Liver (tissue), 8 donors: ENCODE measurements at regions not wholly inside any gene's neighbourhood (a gene's known extent, or its start where the extent isn't known, plus 50 kb on each side); places are given as distances from the start of the nearest gene placed in this dataset.

Experiments used
- DNase-seq: peaks from one replicate; pipeline ENCODE4 v3.0.0-alpha.2; 2017; ENCODE audit warnings: low spot score
- H3K27ac ChIP-seq, 2 donors: one replicate each; pipeline ENCODE4 v1.7.0; 2013; ENCODE audit warnings: inconsistent platforms in 2 of 2, low read length in 2 of 2, control low read depth in 1 of 2, low read depth in 1 of 2, mild to moderate bottlenecking in 1 of 2
- H3K27me3 ChIP-seq, 4 donors: one replicate each; pipeline versions ENCODE4 v1.6.1 to v1.7.0; 2013; ENCODE audit warnings: low read length in 3 of 4, inconsistent platforms in 1 of 4, mild to moderate bottlenecking in 1 of 4, moderate library complexity in 1 of 4; ENCODE audit not compliant: control insufficient read depth in 4 of 4, insufficient read depth in 4 of 4
- H3K36me3 ChIP-seq, 4 donors: one replicate each; pipeline versions ENCODE4 v1.6.1 to v1.7.0; 2013; ENCODE audit warnings: low read length in 3 of 4, mild to moderate bottlenecking in 3 of 4, low read depth in 1 of 4, moderate library complexity in 1 of 4; ENCODE audit not compliant: control insufficient read depth in 4 of 4, insufficient read depth in 3 of 4
- H3K4me1 ChIP-seq, 4 donors: one replicate each; pipeline versions ENCODE4 v1.6.1 to v1.7.0; 2013; ENCODE audit warnings: low read length in 3 of 4, mild to moderate bottlenecking in 3 of 4, moderate library complexity in 1 of 4; ENCODE audit not compliant: control insufficient read depth in 4 of 4, insufficient read depth in 4 of 4
- H3K4me3 ChIP-seq, 3 donors: one replicate each; pipeline versions ENCODE4 v1.6.1 to v1.7.0; 2013; ENCODE audit warnings: low read length in 3 of 3, control low read depth in 1 of 3, low read depth in 1 of 3, mild to moderate bottlenecking in 1 of 3
- H3K9ac ChIP-seq, 2 donors: one replicate each; pipeline ENCODE4 v1.7.0; 2013; ENCODE audit warnings: low read length in 2 of 2, mild to moderate bottlenecking in 2 of 2, moderate library complexity in 2 of 2, control low read depth in 1 of 2, low read depth in 1 of 2
- H3K9me3 ChIP-seq, 4 donors: one replicate each; pipeline versions ENCODE4 v1.6.1 to v1.7.0; 2013; ENCODE audit warnings: low read length in 3 of 4; ENCODE audit not compliant: control insufficient read depth in 4 of 4
- ATF3 ChIP-seq: IDR thresholded peaks from 2 replicates; pipeline ENCODE4 v1.6.1; 2016; ENCODE audit warnings: antibody characterized with exemption
- CTCF ChIP-seq: fragments of 150-350 bp; IDR thresholded peaks from 2 replicates; pipeline ENCODE4 v1.5.1; 2017; ENCODE audit warnings: improper control_type of control experiment, low read depth, low read length; ENCODE audit not compliant: missing input control
- EGR1 ChIP-seq, 2 donors: IDR thresholded peaks; 2 replicates each; pipeline ENCODE4 v1.6.1; 2016 to 2018; ENCODE audit warnings: antibody characterized with exemption in 2 of 2, low read depth in 2 of 2
- FOXA1 ChIP-seq: IDR thresholded peaks from 2 replicates; pipeline ENCODE4 v1.6.1; 2016; ENCODE audit warnings: antibody characterized with exemption
- GABPA ChIP-seq, 2 donors: IDR thresholded peaks in 1 of 2; conservative IDR thresholded peaks in 1 of 2; 2 replicates each; pipeline ENCODE4 v1.6.1; 2016; ENCODE audit warnings: antibody characterized with exemption in 2 of 2, mild to moderate bottlenecking in 1 of 2, moderate library complexity in 1 of 2
- HNF4A ChIP-seq, 2 donors: conservative IDR thresholded peaks; 2 replicates each; pipeline ENCODE4 v1.6.1; 2016; ENCODE audit warnings: antibody characterized with exemption in 2 of 2, mild to moderate bottlenecking in 2 of 2
- HNF4G ChIP-seq: IDR thresholded peaks from 2 replicates; pipeline ENCODE4 v1.6.1; 2016; ENCODE audit warnings: antibody characterized with exemption
- JUND ChIP-seq, 2 donors: IDR thresholded peaks; 2 replicates each; pipeline ENCODE4 v1.6.1; 2016; ENCODE audit warnings: antibody characterized with exemption in 2 of 2
- MAX ChIP-seq: IDR thresholded peaks from 2 replicates; pipeline ENCODE4 v1.6.1; 2016; ENCODE audit warnings: antibody characterized with exemption
- NR2F2 ChIP-seq: IDR thresholded peaks from 2 replicates; pipeline ENCODE4 v1.6.1; 2016; ENCODE audit warnings: antibody characterized with exemption
- RAD21 ChIP-seq, 2 donors: IDR thresholded peaks; 2 replicates each; pipeline ENCODE4 v1.6.1; 2016; ENCODE audit warnings: antibody characterized with exemption in 2 of 2, mild to moderate bottlenecking in 2 of 2
- REST ChIP-seq: IDR thresholded peaks from 2 replicates; pipeline ENCODE4 v1.6.1; 2016; ENCODE audit warnings: antibody characterized with exemption, mild to moderate bottlenecking
- RXRA ChIP-seq, 2 donors: IDR thresholded peaks; 2 replicates each; pipeline ENCODE4 v1.6.1; 2017 to 2018; ENCODE audit warnings: antibody characterized with exemption in 2 of 2, mild to moderate bottlenecking in 1 of 2
- SP1 ChIP-seq: IDR thresholded peaks from 2 replicates; pipeline ENCODE4 v1.6.1; 2018; ENCODE audit warnings: antibody characterized with exemption, mild to moderate bottlenecking
- TAF1 ChIP-seq: conservative IDR thresholded peaks from 2 replicates; pipeline ENCODE4 v1.6.1; 2016; ENCODE audit warnings: antibody characterized with exemption, mild to moderate bottlenecking
- WGBS: extraction: QIAGEN DNeasy Blood & Tissue Kit; methylation state at CpG from one replicate; pipeline ENCODE4 v1.1.7; 2013; 5-methylcytosine and 5-hydroxymethylcytosine counted together
- TF ChIP-seq, protein P1 (sequence below): IDR thresholded peaks from 2 replicates; pipeline ENCODE4 v1.6.1; 2016; ENCODE audit warnings: antibody characterized with exemption
- donor health status: healthy.
- donor health status: healthy.
- donor health status: healthy.
- donor health status: healthy.
- donor health status: healthy.

- TF ChIP-seq SP1 (no peak), RXRA (IDR thresholded peaks at IDR 0.05) (no peak), MAX (no peak), TAF1 (no peak), FOXA1 (no peak), CTCF (no peak), ATF3 (no peak), RAD21 (IDR thresholded peaks at IDR 0.05) (no peak), HNF4A (conservative IDR thresholded peaks at IDR 0.05) (no peak), REST (no peak)
- TF ChIP-seq, protein P1, sequence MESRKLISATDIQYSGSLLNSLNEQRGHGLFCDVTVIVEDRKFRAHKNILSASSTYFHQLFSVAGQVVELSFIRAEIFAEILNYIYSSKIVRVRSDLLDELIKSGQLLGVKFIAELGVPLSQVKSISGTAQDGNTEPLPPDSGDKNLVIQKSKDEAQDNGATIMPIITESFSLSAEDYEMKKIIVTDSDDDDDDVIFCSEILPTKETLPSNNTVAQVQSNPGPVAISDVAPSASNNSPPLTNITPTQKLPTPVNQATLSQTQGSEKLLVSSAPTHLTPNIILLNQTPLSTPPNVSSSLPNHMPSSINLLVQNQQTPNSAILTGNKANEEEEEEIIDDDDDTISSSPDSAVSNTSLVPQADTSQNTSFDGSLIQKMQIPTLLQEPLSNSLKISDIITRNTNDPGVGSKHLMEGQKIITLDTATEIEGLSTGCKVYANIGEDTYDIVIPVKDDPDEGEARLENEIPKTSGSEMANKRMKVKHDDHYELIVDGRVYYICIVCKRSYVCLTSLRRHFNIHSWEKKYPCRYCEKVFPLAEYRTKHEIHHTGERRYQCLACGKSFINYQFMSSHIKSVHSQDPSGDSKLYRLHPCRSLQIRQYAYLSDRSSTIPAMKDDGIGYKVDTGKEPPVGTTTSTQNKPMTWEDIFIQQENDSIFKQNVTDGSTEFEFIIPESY = no peak
- Histone ChIP-seq H3K4me1 (no peaks in the 10 kb centered on the region), H3K4me3 (no peak overlapping the region), H3K27me3 (no peaks in the 10 kb centered on the region), H3K9me3 (no peaks in the 10 kb centered on the region), H3K27ac (no peak overlapping the region), H3K36me3 (no peaks in the 10 kb centered on the region), H3K9ac (no peak overlapping the region)
- no peak for DNase-seq
- 80% methylated on average over 3 of the region's 3 CpGs for WGBS
These were observed 184.6 kb upstream of the TPK1 start for GRCh38 chr7:145020454-145020853.

DNA sequence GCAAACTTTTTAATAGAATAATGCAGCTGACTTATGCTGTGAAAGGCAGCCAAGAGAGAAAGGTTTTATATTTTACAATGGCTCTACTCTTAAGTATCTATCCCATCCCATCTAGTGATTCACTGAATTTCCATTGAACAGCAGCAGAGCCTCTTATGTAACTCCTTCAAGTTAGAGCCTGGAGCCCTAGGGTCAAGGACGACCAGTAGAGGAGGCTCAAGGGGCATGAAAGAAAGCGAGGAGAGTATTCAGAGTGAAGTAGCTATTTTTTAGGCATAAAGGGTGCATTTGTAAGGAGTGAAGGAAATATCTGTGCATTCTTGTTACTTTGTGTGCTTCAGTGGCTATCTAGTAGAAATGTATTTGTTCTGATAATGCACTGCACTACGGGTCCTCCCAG lies 180.2 kb upstream of the TPK1 start:
- H3K4me3 ChIP-seq = no peak overlapping the region
- DNase-seq = no peak
- H3K9me3 ChIP-seq = no peaks in the 10 kb centered on the region
- H3K9ac ChIP-seq = no peak overlapping the region
- 53% methylated on average over 3 of the region's 3 CpGs for WGBS
- H3K27me3 ChIP-seq = no peaks in the 10 kb centered on the region
- no peak overlapping the region for H3K27ac ChIP-seq
- H3K4me1 ChIP-seq = no peaks in the 10 kb centered on the region
- H3K36me3 ChIP-seq = no peaks in the 10 kb centered on the region
- TF ChIP-seq GABPA (IDR thresholded peaks at IDR 0.05 in 1 of 2, conservative IDR thresholded peaks at IDR 0.05 in 1 of 2) (no peak), SP1 (no peak), JUND (IDR thresholded peaks at IDR 0.05) (no peak), TAF1 (no peak), ATF3 (no peak), HNF4A (conservative IDR thresholded peaks at IDR 0.05) (no peak), NR2F2 (no peak), MAX (no peak), FOXA1 (no peak), RAD21 (IDR thresholded peaks at IDR 0.05) (no peak), EGR1 (IDR thresholded peaks at IDR 0.05; ENCODE audit: low read depth in 2 of 2) (no peak), CTCF (no peak), RXRA (IDR thresholded peaks at IDR 0.05) (no peak), HNF4G (no peak)
- TF ChIP-seq, protein P1 = no peak
